Activated T-helper 1 cell treated with anti-CD3 and anti-CD28 coated beads, Interleukin-12 subunit alpha, Interleukin-12 subunit beta, Interleukin-2, Interleukin-4 antibody, amounts not matched to agents 30 ng/mL and 10 ng/mL and 1 ng/mL, durations not matched to agents 14 hours and 24 hours and 36 hours (primary cell): ENCODE measurements at regions not wholly inside any gene's neighbourhood (a gene's known extent, or its start where the extent isn't known, plus 50 kb on each side); places are given as distances from the start of the nearest gene placed in this dataset.

Source experiments
- DNase-seq: peaks from one replicate; pipeline ENCODE4 v3.0.0; 2021; ENCODE audit warnings: low spot score
- H3K27ac Mint-ChIP-seq: one replicate; pipeline ENCODE4 v1.8.0; 2021; ENCODE audit warnings: mild to moderate bottlenecking, mixed read lengths
- H3K27me3 Mint-ChIP-seq: one replicate; pipeline ENCODE4 v1.8.0; 2022; ENCODE audit warnings: mild to moderate bottlenecking, moderate library complexity, mixed read lengths; ENCODE audit not compliant: insufficient read depth
- H3K36me3 Mint-ChIP-seq: one replicate; pipeline ENCODE4 v1.8.0; 2021; ENCODE audit warnings: low read depth, mixed read lengths
- H3K4me1 Mint-ChIP-seq: one replicate; pipeline ENCODE4 v1.8.0; 2021; ENCODE audit warnings: low read depth, mixed read lengths
- H3K4me3 Mint-ChIP-seq: one replicate; pipeline ENCODE4 v1.8.0; 2021; ENCODE audit warnings: mild to moderate bottlenecking, moderate library complexity, mixed read lengths
- H3K9me3 Mint-ChIP-seq: one replicate; pipeline ENCODE4 v1.8.0; 2021; ENCODE audit warnings: mixed read lengths
- intact Hi-C: fragments of 100-400 bp; cut with micrococcal nuclease; formaldehyde crosslinking; loops from one replicate; pipeline ENCODE4 v1.15.1; 2024

GRCh38 chr3:17967953-17968607 is 225.6 kb upstream of the TBC1D5 start:
- intact Hi-C loops, result no loop called here
- Mint-ChIP-seq H3K4me3 (no peak overlapping the region), H3K4me1 (no peaks in the 10 kb centered on the region), H3K9me3 (no peaks in the 10 kb centered on the region), H3K36me3 (no peaks in the 10 kb centered on the region), H3K27me3 (peaks cover 2% of the 10 kb centered on the region), H3K27ac (no peak overlapping the region)
- DNase-seq, result no peak

GRCh38 chr3:17967111-17967510 is 224.7 kb upstream of the TBC1D5 start:
- DNase-seq, result no peak
- H3K4me1 Mint-ChIP-seq, result no peaks in the 10 kb centered on the region
- intact Hi-C loops, result no loop called here
- no peaks in the 10 kb centered on the region for H3K36me3 Mint-ChIP-seq
- H3K4me3 Mint-ChIP-seq, result no peak overlapping the region
- no peak overlapping the region for H3K27ac Mint-ChIP-seq
- H3K9me3 Mint-ChIP-seq, result no peaks in the 10 kb centered on the region
- peaks cover 2% of the 10 kb centered on the region for H3K27me3 Mint-ChIP-seq

GRCh38 chr3:17965331-17965730 is 222.9 kb upstream of the TBC1D5 start:
- Mint-ChIP-seq H3K27ac (no peak overlapping the region), H3K36me3 (no peaks in the 10 kb centered on the region), H3K27me3 (peaks cover 2% of the 10 kb centered on the region), H3K4me3 (no peak overlapping the region), H3K4me1 (no peaks in the 10 kb centered on the region), H3K9me3 (no peaks in the 10 kb centered on the region)
- intact Hi-C loops, result no loop called here
- no peak for DNase-seq

GRCh38 chr3:17964108-17964507 is 221.7 kb upstream of the TBC1D5 start:
- H3K4me3 Mint-ChIP-seq, result no peak overlapping the region
- H3K27ac Mint-ChIP-seq, result no peak overlapping the region
- H3K27me3 Mint-ChIP-seq, result peaks cover 2% of the 10 kb centered on the region
- intact Hi-C loops, result no loop called here
- no peaks in the 10 kb centered on the region for H3K9me3 Mint-ChIP-seq
- no peak for DNase-seq
- H3K4me1 Mint-ChIP-seq, result no peaks in the 10 kb centered on the region
- H3K36me3 Mint-ChIP-seq, result no peaks in the 10 kb centered on the region

GRCh38 chr3:17955411-17955810 is 213.0 kb upstream of the TBC1D5 start:
- Mint-ChIP-seq H3K4me1 (no peaks in the 10 kb centered on the region), H3K36me3 (no peaks in the 10 kb centered on the region), H3K9me3 (peaks cover 16% of the 10 kb centered on the region), H3K27ac (no peak overlapping the region), H3K4me3 (no peak overlapping the region), H3K27me3 (peaks cover 5% of the 10 kb centered on the region)
- no peak for DNase-seq
- intact Hi-C loops, result no loop called here

GRCh38 chr3:17954801-17955200 is 212.4 kb upstream of the TBC1D5 start:
- Mint-ChIP-seq H3K4me3 (no peak overlapping the region), H3K27me3 (peaks cover 4% of the 10 kb centered on the region), H3K27ac (no peak overlapping the region), H3K9me3 (peaks cover 18% of the 10 kb centered on the region), H3K36me3 (no peaks in the 10 kb centered on the region), H3K4me1 (no peaks in the 10 kb centered on the region)
- no peak for DNase-seq
- intact Hi-C loops, result no loop called here

GRCh38 chr3:17951241-17951640 is 208.8 kb upstream of the TBC1D5 start:
- no peaks in the 10 kb centered on the region for H3K4me1 Mint-ChIP-seq
- H3K27me3 Mint-ChIP-seq, result peaks cover 5% of the 10 kb centered on the region
- H3K36me3 Mint-ChIP-seq, result no peaks in the 10 kb centered on the region
- no peak for DNase-seq
- H3K4me3 Mint-ChIP-seq, result no peak overlapping the region
- intact Hi-C loops, result no loop called here
- H3K9me3 Mint-ChIP-seq, result peaks cover 22% of the 10 kb centered on the region
- H3K27ac Mint-ChIP-seq, result no peak overlapping the region

GRCh38 chr3:17949101-17949500 is 206.7 kb upstream of the TBC1D5 start:
- H3K36me3 Mint-ChIP-seq, result no peaks in the 10 kb centered on the region
- H3K9me3 Mint-ChIP-seq, result peaks cover 22% of the 10 kb centered on the region
- peaks cover 3% of the 10 kb centered on the region for H3K27me3 Mint-ChIP-seq
- DNase-seq, result no peak
- H3K4me3 Mint-ChIP-seq, result no peak overlapping the region
- no peaks in the 10 kb centered on the region for H3K4me1 Mint-ChIP-seq
- intact Hi-C loops, result no loop called here
- H3K27ac Mint-ChIP-seq, result no peak overlapping the region

GRCh38 chr3:17947833-17948232 is 205.4 kb upstream of the TBC1D5 start:
- Mint-ChIP-seq H3K9me3 (peaks cover 19% of the 10 kb centered on the region), H3K4me3 (no peak overlapping the region), H3K27ac (no peak overlapping the region), H3K36me3 (no peaks in the 10 kb centered on the region), H3K27me3 (peaks cover 5% of the 10 kb centered on the region), H3K4me1 (no peaks in the 10 kb centered on the region)
- intact Hi-C loops, result no loop called here
- no peak for DNase-seq

- H3K9me3 Mint-ChIP-seq, result peaks cover 10% of the 10 kb centered on the region
- no peak overlapping the region for H3K4me3 Mint-ChIP-seq
- H3K27ac Mint-ChIP-seq, result no peak overlapping the region
- no peak for DNase-seq
- H3K36me3 Mint-ChIP-seq, result no peaks in the 10 kb centered on the region
- no peaks in the 10 kb centered on the region for H3K4me1 Mint-ChIP-seq
- H3K27me3 Mint-ChIP-seq, result peaks cover 10% of the 10 kb centered on the region
- intact Hi-C loops, result no loop called here
Observed at GRCh38 chr3:17946619-17947018, 204.2 kb upstream of the TBC1D5 start.

- Mint-ChIP-seq H3K4me3 (no peak overlapping the region), H3K27ac (no peak overlapping the region), H3K4me1 (no peaks in the 10 kb centered on the region), H3K36me3 (no peaks in the 10 kb centered on the region), H3K27me3 (peaks cover 10% of the 10 kb centered on the region), H3K9me3 (peaks cover 9% of the 10 kb centered on the region)
- intact Hi-C loops, result no loop called here
- DNase-seq, result no peak
Observed at GRCh38 chr3:17945799-17946399, 203.5 kb upstream of the TBC1D5 start.

- Mint-ChIP-seq H3K27ac (no peak overlapping the region), H3K4me3 (no peak overlapping the region), H3K36me3 (no peaks in the 10 kb centered on the region), H3K9me3 (peaks cover 4% of the 10 kb centered on the region), H3K4me1 (no peaks in the 10 kb centered on the region), H3K27me3 (peaks cover 10% of the 10 kb centered on the region)
- DNase-seq, result no peak
- intact Hi-C loops, result no loop called here
Observed at GRCh38 chr3:17945018-17945798, 202.8 kb upstream of the TBC1D5 start.

GRCh38 chr3:17942856-17943255 is 200.4 kb upstream of the TBC1D5 start:
- Mint-ChIP-seq H3K27ac (no peak overlapping the region), H3K9me3 (no peaks in the 10 kb centered on the region), H3K27me3 (peaks cover 10% of the 10 kb centered on the region), H3K4me3 (no peak overlapping the region), H3K36me3 (no peaks in the 10 kb centered on the region), H3K4me1 (no peaks in the 10 kb centered on the region)
- DNase-seq, result no peak
- intact Hi-C loops, result no loop called here
